Neural cell (in vitro differentiated cells): ENCODE measurements at regions not wholly inside any gene's neighbourhood (a gene's known extent, or its start where the extent isn't known, plus 50 kb on each side); places are given as distances from the start of the nearest gene placed in this dataset.

Experiments used
- EP300 ChIP-seq: fragments of 450-650 bp; conservative IDR thresholded peaks from 2 replicates; pipeline ENCODE4 v1.6.1; 2014; ENCODE audit warnings: antibody characterized with exemption, mild to moderate bottlenecking, moderate library complexity; ENCODE audit not compliant: poor library complexity, severe bottlenecking
- TF ChIP-seq, protein P1 (sequence below): fragments of 450-650 bp; IDR thresholded peaks from 2 replicates; pipeline ENCODE4 v1.5.1; 2014; ENCODE audit warnings: antibody characterized with exemption, mild to moderate bottlenecking, moderate library complexity; ENCODE audit not compliant: poor library complexity, severe bottlenecking

DNA sequence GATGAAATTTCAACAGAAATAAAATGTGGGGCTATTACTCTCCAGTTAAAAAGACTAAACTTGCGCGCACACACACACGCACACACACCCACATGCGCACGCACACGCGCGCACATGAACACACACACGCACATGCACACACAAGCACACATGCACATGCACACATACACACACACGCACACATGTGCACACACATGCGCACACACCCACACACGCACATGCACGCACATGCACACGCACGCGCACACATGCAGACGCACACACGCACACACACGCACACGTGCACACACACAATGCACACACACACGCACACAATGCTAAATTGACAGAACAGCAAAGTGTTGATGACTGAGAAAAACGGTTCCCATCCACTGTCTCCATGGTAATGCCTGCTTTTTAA, 754.1 kb downstream of the CBLN4 start:
- TF ChIP-seq, protein P1, sequence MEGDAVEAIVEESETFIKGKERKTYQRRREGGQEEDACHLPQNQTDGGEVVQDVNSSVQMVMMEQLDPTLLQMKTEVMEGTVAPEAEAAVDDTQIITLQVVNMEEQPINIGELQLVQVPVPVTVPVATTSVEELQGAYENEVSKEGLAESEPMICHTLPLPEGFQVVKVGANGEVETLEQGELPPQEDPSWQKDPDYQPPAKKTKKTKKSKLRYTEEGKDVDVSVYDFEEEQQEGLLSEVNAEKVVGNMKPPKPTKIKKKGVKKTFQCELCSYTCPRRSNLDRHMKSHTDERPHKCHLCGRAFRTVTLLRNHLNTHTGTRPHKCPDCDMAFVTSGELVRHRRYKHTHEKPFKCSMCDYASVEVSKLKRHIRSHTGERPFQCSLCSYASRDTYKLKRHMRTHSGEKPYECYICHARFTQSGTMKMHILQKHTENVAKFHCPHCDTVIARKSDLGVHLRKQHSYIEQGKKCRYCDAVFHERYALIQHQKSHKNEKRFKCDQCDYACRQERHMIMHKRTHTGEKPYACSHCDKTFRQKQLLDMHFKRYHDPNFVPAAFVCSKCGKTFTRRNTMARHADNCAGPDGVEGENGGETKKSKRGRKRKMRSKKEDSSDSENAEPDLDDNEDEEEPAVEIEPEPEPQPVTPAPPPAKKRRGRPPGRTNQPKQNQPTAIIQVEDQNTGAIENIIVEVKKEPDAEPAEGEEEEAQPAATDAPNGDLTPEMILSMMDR, result no peak
- TF ChIP-seq EP300, result no peak
